Epithelial cell of proximal tubule (primary cell): ENCODE measurements at regions not wholly inside any gene's neighbourhood (a gene's known extent, or its start where the extent isn't known, plus 50 kb on each side); places are given as distances from the start of the nearest gene placed in this dataset.
"Not testable (repeated sequence)": the region's sequence is repeated elsewhere in the genome, so short reads cannot be mapped to it uniquely, and the experiment has no call there.

Source experiments
- DNase-seq: peaks from one replicate; pipeline ENCODE4 v3.0.0-alpha.2; 2011; ENCODE audit warnings: low read depth
- H3K4me3 ChIP-seq: 2 replicates; pipeline ENCODE4 v1.5.1; 2011; ENCODE audit warnings: low read depth, mild to moderate bottlenecking, low read length
- CTCF ChIP-seq: conservative IDR thresholded peaks from 2 replicates; pipeline ENCODE4 v1.5.1; 2012; ENCODE audit warnings: low read depth, mild to moderate bottlenecking, low read length

DNA sequence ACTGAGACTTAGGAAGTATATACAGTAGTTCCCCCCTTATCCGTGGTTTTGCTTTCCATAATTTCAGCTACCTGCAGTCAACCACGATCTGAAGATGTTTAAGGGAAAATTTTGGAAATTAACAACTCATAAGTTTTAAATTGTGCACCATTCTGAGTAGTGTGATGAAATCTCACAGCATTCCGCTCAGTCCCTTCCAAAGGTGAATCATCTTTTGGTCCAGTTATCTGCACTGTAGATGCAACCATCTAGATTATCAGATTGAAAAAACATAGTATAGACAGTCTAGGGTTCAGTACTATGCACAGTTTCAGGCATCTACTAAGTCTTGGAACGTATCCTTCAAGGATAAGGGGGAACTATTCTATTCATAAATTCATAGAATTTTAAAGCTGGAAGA is 109.0 kb downstream of the ANXA3 start:
- no peak for DNase-seq
- no peak for TF ChIP-seq CTCF
- H3K4me3 ChIP-seq: no peak overlapping the region

GRCh38 chr4:78661086-78661690 is 109.6 kb downstream of the ANXA3 start:
- DNase-seq: no peak
- no peak for TF ChIP-seq CTCF
- no peak overlapping the region for H3K4me3 ChIP-seq

DNA sequence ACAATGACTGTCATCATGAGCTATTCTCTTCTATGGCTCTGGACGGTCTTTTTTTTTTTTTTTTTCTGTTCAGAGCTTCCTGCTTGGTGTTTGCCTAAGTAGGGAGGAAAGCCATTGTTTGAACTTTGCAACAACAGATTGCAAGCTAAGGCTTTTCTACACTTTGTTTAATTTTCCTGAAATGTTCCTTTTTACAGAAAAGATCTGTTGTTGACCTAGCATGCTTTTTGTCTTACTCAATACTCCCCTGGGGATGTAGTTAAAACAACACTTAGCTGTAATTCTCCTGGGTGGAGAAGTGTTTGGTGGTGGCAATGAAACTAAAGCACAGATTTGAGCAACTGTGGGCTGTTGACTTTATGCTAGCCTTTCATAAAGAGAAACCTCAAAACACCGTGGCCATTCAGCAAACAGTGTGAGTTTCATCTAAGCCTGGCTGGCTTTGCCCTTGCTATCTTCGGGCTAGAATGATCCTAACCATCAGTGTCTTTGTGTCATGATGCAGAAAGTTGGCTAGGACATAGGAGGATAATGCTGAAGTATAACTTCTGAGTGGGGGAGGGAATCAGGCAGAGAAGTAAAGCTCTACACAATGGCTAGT is 110.5 kb downstream of the ANXA3 start:
- H3K4me3 ChIP-seq: no peak overlapping the region
- no peak for TF ChIP-seq CTCF
- DNase-seq: no peak

DNA sequence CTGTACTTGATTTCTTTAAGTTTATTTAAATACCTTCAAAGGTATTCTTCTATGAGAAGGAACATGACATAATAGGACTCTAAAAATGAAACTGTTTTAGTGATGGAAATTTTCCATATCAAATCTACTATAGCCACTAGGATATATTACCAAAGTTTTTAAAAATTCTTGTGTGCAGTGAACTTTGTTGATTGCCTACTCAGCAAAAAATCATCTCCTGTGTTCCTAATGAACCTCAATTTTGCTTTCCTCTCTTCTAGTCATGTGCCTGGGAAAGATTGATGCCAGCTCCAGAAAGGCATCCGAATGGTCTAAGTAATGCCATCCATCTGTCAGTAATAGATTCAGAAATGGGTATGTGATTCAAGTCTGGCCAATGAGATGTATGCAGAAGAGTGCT is 111.1 kb downstream of the ANXA3 start:
- no peak overlapping the region for H3K4me3 ChIP-seq
- no peak for DNase-seq
- no peak for TF ChIP-seq CTCF

- DNase-seq, H3K4me3 ChIP-seq: not testable (repeated sequence)
These were observed 111.9 kb upstream of the BMP2K start for GRCh38 chr4:78664296-78664695.

GRCh38 chr4:78665216-78665770 is 110.9 kb upstream of the BMP2K start:
- H3K4me3 ChIP-seq: no peak overlapping the region
- TF ChIP-seq CTCF: no peak
- DNase-seq: no peak

DNA sequence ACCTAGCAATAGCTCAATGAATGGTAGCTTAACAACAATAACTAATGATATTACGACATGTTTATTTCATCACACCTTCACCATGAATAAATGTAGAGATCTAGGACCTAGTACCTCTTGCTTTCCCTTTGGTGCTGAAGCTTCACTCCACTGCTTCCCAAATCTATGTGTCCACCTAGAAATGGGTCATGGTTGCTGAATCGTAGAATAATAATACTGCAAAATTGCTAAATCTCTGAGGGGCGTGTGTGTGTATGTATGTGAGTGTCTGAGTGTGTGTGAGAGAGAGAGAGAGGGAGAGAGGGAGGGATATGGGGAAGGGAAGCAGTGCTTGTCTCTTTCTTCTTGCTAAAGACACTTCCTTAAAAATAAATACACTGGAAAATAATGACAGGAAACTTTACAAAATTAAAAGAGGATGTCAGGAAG is 109.3 kb upstream of the BMP2K start:
- H3K4me3 ChIP-seq: no peak overlapping the region
- DNase-seq: no peak
- TF ChIP-seq CTCF: no peak
